NCI-H460 (cell line): ENCODE measurements at regions not wholly inside any gene's neighbourhood (a gene's known extent, or its start where the extent isn't known, plus 50 kb on each side); places are given as distances from the start of the nearest gene placed in this dataset.
A peak's percentile ranks its signal among the peaks of the same experiment; 100 is the strongest.
"Not testable (repeated sequence)": the region's sequence is repeated elsewhere in the genome, so short reads cannot be mapped to it uniquely, and the experiment has no call there.

Experiments
- DNase-seq: peaks from one replicate; pipeline ENCODE4 v3.0.0-alpha.2; 2016; ENCODE audit warnings: low read depth; ENCODE audit errors: extremely low read depth

DNA sequence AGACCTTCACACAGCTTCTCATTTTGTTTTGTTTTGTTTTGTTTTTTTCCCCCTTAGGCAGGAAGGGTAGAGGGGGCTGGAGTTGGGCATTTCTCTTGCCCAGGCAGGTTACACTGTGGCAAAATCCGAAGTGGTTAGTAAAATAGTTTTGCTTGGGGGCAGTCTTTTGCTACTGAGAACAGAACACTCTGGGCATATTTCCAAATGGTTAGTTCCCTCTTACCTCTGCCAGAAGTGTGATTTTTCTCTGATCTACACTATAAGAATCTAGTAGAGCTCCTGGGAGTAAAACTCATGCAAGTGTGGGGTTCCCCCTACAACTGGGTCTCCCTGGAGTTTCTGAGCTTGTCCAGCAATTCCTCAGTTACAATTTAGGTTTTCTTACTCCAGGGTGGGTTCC is 61.7 kb downstream of the NPS start:
- DNase-seq = no peak

DNA sequence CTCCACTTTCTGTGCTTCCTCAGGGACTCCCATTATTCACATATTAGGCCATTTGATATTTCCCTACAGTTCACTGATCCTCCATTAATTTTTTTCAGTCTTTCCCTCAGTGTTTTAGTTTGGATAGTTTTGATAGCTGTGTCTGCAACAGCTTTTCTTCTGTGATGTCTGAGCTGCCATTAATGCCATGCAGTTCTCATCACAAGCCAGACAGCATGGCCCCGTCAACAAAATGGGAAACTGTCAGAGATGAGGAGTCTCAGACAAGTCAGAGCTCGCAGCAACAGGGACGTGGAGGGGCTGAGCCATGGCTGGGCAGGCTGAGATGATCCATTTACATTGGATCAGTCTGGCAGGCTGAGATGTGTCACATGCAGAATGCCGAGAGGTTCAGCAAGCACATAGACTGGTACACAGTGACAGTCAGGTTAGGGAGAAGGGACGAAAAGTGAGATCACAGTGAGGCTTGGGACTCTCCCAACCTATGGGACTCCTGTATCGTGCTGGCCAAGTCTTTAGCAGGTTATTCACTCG is 65.4 kb downstream of the NPS start:
- no peak for DNase-seq

DNA sequence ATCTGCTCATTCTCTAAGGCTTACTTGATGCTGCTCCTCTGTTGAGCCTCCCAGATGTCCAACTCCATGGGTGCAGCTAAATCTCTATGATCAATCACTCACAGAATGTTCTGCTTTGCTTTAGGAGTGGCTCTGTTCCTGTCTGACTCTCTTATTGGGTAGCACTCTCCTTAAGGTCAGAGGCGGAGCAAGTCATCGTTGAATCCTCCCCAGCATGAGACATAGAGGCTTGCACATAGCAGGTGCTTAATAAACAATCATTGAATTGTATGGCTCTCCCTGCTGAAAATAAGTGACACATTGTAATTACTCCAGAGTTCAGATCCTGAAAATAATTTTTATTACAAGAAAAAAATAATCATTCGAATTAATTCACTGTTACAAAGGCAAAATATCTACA is 69.7 kb downstream of the NPS start:
- DNase-seq = no peak

DNA sequence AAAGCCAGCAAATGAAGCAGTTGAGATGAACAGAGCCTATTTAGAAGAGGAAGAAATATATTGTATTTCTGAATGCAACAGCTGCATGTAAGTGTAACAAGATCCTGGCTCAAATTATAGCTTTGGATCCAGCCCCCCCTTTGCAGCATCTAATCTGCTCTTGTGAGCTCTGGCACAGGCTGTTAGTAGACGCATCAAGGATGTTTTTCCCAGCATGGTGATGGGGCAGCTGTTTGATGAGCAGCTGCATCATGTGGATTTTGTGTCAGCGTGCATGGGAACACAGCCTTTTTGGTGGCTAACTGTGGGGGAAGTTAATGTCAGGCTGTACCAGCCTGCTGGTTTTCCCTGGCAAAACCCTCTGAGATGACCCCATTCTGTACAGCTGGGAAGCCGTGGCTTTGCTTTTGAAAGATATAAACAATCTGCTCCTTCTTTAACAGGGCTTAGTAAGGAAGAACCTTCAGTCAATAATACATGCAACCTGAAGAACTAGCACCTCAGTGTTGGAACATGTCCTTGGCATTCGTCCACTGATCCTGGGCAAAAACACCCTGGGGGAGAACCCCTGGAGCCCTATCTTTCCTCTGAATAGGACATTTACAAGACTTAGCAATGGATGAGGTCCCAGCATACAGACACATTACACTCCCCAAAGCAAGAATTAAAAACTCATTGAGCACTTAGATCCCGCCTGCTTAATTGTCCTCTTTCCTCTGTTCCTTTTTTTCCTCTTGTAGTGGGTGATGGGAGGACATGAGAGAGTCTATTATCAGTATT is 70.6 kb downstream of the NPS start:
- no peak for DNase-seq

DNA sequence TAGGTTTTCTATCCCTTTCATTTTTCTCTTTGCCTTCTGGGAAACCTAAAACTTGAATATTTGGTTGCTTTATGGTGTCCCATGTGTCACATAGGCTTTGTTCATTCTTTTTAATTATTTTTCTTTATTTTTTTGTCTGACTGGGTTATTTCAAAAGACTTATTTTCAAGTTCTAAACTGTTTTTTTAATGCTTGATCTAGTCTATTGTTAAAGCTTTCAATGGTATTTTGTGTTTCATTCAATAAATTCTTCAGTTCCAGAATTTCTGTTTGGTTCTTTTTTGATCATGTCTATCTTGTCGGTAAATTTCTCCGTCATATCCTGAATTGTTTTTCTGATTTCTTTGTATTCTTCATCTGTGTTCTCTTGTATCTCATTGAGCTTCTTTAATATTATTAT is 86.8 kb downstream of the NPS start:
- no peak for DNase-seq

DNA sequence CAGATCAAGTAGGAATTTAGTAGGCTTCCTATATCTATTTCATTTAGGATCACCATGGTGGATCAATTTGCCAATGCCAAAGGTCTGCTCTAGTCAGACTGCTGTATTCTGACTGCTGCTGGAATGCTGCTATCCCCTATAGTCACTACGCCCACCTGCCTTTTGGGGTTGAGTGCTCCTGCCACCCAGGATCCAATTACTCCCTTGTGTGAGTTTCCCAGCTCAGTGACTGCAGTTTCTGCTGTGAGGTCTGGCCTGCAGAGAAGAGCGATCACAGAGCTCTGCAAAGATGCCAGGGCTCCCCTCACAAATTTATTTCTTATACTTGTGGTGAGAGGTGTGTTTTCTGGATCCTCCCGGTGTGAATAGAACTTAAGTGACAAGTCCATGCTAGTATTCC is 88.1 kb upstream of the FOXI2 start:
- no peak for DNase-seq

DNA sequence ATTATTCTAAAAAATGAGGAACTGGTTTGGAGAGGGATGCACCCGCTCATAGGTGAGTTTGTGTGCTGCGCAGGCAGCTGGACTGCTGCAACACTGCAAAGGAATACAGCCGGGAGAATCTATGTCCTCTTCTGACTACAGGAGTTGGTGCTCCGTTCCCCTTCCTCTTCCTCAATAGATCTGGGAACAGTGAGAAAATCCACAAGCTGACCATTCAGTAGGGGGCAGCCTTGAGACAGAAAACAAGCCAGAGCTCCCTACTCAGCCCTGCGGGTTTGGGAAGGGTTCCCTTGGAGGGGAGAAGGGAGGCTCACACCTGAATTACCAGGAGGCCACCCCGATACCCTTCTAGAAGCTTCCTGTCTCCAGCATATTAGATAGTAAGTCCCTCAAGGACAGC is 87.3 kb upstream of the FOXI2 start:
- peak; percentile 7 for DNase-seq

DNA sequence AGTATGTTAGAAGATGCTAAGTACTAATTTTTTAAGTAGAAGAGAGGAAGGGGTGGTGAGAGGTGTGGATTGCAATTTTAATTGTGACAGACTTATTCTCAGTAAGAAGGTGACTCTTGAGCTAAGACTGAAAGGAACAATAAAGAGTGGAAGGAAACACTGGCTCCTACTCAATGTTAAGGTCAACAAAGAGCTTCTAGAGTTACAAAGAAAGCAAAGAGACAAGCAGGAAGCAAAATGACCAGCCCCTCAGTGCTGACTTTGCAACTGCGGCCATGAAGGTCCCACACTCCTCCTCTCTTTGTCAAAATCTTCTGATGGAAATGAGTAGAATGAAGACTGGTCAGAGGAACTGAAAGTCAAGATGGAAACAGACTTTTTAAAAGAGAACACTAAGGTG is 79.9 kb upstream of the FOXI2 start:
- no peak for DNase-seq

DNA sequence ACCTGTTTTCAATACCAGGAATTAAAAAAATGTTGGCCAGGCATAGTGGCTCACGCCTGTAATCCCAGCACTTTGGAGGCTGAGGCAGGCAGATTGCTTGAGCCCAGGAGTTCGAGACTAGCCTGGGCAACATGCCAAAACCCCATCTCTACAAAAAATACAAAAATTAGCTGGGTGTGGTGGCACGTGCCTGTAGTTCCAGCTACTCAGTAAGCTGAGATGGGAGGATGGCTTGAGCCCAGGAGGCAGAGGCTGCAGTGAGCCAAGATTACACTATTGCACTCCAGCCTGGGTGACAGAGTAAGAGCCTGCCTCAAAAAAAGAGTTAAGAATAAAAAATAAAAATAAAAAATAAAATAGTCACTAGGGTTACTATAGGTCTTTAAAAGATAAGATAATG is 60.6 kb upstream of the FOXI2 start:
- not testable (repeated sequence) for DNase-seq

DNA sequence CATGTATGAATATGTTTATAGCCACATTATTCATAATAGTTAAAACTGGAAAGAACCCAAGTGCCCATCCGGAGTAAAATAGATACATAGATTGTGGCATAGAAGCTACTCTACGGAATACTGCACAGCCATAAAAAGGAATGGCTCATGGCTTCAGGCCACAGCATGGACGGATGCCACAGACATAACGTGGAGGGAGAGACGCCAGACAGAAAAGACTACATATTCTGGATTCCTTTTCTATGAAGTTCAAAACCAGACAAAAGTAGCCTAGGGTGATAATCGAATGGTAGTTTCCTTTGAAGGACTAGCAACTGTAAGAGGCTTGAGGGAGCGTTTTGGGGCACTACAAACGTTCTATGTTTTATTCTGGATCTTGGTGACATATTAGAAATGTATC is 58.9 kb upstream of the FOXI2 start:
- no peak for DNase-seq

DNA sequence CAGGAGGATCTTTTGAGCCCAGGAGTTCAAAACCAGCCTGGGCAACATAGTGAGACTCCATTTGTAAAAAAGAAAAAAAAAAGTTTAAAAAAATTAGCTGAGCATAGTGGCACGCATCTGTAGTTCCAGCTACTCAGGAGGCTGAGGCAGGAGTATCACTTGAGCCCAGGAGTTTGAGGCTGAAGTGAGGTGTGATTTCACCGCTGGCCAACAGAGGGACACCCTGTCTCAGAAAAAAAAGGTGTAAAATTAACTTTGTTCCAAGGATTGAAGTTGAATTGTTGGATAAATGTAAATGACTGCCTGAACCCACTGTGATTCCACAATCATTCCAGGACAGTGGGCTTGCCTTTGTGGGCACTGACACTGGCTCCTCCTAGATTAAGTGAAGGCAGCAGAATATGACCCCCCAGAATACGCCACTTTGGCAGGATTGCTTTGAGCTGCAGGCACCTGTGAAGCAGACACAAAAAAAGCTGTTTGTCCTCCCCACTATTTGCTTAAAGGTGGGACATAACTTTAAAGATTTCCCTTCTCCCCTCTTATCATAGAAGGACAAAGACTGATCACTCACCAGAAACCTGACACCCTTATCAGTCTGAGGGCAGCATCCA is 57.2 kb upstream of the FOXI2 start:
- no peak for DNase-seq
